ENCODE measurements at regions not wholly inside any gene's neighbourhood (a gene's known extent, or its start where the extent isn't known, plus 50 kb on each side); places are given as distances from the start of the nearest gene placed in this dataset.
"Not testable (repeated sequence)": the region's sequence is repeated elsewhere in the genome, so short reads cannot be mapped to it uniquely, and the experiment has no call there.

- Mint-ChIP-seq H3K4me3 (no peak overlapping the region), H3K27me3 (peaks cover 12% of the 10 kb centered on the region), H3K36me3 (ENCODE audit: insufficient read depth) (no peaks in the 10 kb centered on the region), H3K4me1 (no peaks in the 10 kb centered on the region), H3K27ac (ENCODE audit: low read depth) (no peak overlapping the region), H3K9me3 (no peaks in the 10 kb centered on the region)
- DNase-seq (ENCODE audit: low spot score in 2 of 2) (no peak), ATAC-seq (replicated peaks; ENCODE audit: extremely low read depth, poor library complexity, severe bottlenecking) (no peak)
These were observed 113.6 kb upstream of the APCDD1 start for GRCh38 chr18:10340821-10341220.

GRCh38 chr18:10343778-10344177 lies 110.7 kb upstream of the APCDD1 start:
- ATAC-seq (replicated peaks; ENCODE audit: extremely low read depth, poor library complexity, severe bottlenecking) (no peak), DNase-seq (ENCODE audit: low spot score in 2 of 2) (no peak)
- H3K36me3 Mint-ChIP-seq (ENCODE audit: insufficient read depth): no peaks in the 10 kb centered on the region
- H3K9me3 Mint-ChIP-seq: no peaks in the 10 kb centered on the region
- H3K27ac Mint-ChIP-seq (ENCODE audit: low read depth): no peak overlapping the region
- H3K4me1 Mint-ChIP-seq: no peaks in the 10 kb centered on the region
- peaks cover 12% of the 10 kb centered on the region for H3K27me3 Mint-ChIP-seq
- no peak overlapping the region for H3K4me3 Mint-ChIP-seq

GRCh38 chr18:10346749-10347415 lies 107.6 kb upstream of the APCDD1 start:
- Mint-ChIP-seq H3K36me3 (ENCODE audit: insufficient read depth) (no peaks in the 10 kb centered on the region), H3K4me3 (no peak overlapping the region), H3K9me3 (no peaks in the 10 kb centered on the region), H3K27me3 (peaks cover 28% of the 10 kb centered on the region), H3K27ac (ENCODE audit: low read depth) (no peak overlapping the region), H3K4me1 (no peaks in the 10 kb centered on the region)
- no peak for DNase-seq (ENCODE audit: low spot score in 2 of 2)
- ATAC-seq (replicated peaks; ENCODE audit: extremely low read depth, poor library complexity, severe bottlenecking): no peak

GRCh38 chr18:10349561-10349960 lies 104.9 kb upstream of the APCDD1 start:
- H3K27me3 Mint-ChIP-seq: peaks cover 25% of the 10 kb centered on the region
- H3K36me3 Mint-ChIP-seq (ENCODE audit: insufficient read depth): no peaks in the 10 kb centered on the region
- H3K9me3 Mint-ChIP-seq: peaks cover 5% of the 10 kb centered on the region
- ATAC-seq (replicated peaks; ENCODE audit: extremely low read depth, poor library complexity, severe bottlenecking) (no peak), DNase-seq (ENCODE audit: low spot score in 2 of 2) (no peak)
- no peaks in the 10 kb centered on the region for H3K4me1 Mint-ChIP-seq
- H3K27ac Mint-ChIP-seq (ENCODE audit: low read depth): no peak overlapping the region
- no peak overlapping the region for H3K4me3 Mint-ChIP-seq

- ATAC-seq (replicated peaks; ENCODE audit: extremely low read depth, poor library complexity, severe bottlenecking) (no peak), DNase-seq (ENCODE audit: low spot score in 2 of 2) (no peak)
- Mint-ChIP-seq H3K9me3 (peaks cover 7% of the 10 kb centered on the region), H3K27ac (ENCODE audit: low read depth) (no peak overlapping the region), H3K4me3 (no peak overlapping the region), H3K27me3 (peaks cover 25% of the 10 kb centered on the region), H3K4me1 (no peaks in the 10 kb centered on the region), H3K36me3 (ENCODE audit: insufficient read depth) (no peaks in the 10 kb centered on the region)
These were observed 103.8 kb upstream of the APCDD1 start for GRCh38 chr18:10350661-10351060.

GRCh38 chr18:10351219-10351818 lies 103.1 kb upstream of the APCDD1 start:
- Mint-ChIP-seq H3K4me1 (no peaks in the 10 kb centered on the region), H3K27ac (ENCODE audit: low read depth) (no peak overlapping the region), H3K27me3 (peaks cover 25% of the 10 kb centered on the region), H3K4me3 (no peak overlapping the region), H3K9me3 (peaks cover 13% of the 10 kb centered on the region), H3K36me3 (ENCODE audit: insufficient read depth) (no peaks in the 10 kb centered on the region)
- DNase-seq (ENCODE audit: low spot score in 2 of 2) (no peak), ATAC-seq (replicated peaks; ENCODE audit: extremely low read depth, poor library complexity, severe bottlenecking) (no peak)

- Mint-ChIP-seq H3K36me3 (ENCODE audit: insufficient read depth) (no peaks in the 10 kb centered on the region), H3K27ac (ENCODE audit: low read depth) (no peak overlapping the region), H3K9me3 (peaks cover 18% of the 10 kb centered on the region), H3K4me1 (no peaks in the 10 kb centered on the region), H3K4me3 (no peak overlapping the region), H3K27me3 (peaks cover 25% of the 10 kb centered on the region)
- no peak for ATAC-seq (replicated peaks; ENCODE audit: extremely low read depth, poor library complexity, severe bottlenecking)
- DNase-seq (ENCODE audit: low spot score in 2 of 2): no peak
These were observed 102.6 kb upstream of the APCDD1 start for GRCh38 chr18:10351858-10352257.

- Mint-ChIP-seq H3K4me3 (no peak overlapping the region), H3K27ac (ENCODE audit: low read depth) (no peak overlapping the region), H3K4me1 (no peaks in the 10 kb centered on the region), H3K36me3 (ENCODE audit: insufficient read depth) (no peaks in the 10 kb centered on the region), H3K27me3 (peaks cover 25% of the 10 kb centered on the region), H3K9me3 (peaks cover 19% of the 10 kb centered on the region)
- no peak for DNase-seq (ENCODE audit: low spot score in 2 of 2)
- ATAC-seq (replicated peaks; ENCODE audit: extremely low read depth, poor library complexity, severe bottlenecking): no peak
These were observed 101.8 kb upstream of the APCDD1 start for GRCh38 chr18:10352671-10353070.

GRCh38 chr18:10353791-10354190 lies 100.6 kb upstream of the APCDD1 start:
- no peak for DNase-seq (ENCODE audit: low spot score in 2 of 2)
- Mint-ChIP-seq H3K4me3 (no peak overlapping the region), H3K4me1 (no peaks in the 10 kb centered on the region), H3K27ac (ENCODE audit: low read depth) (no peak overlapping the region), H3K27me3 (peaks cover 25% of the 10 kb centered on the region), H3K36me3 (ENCODE audit: insufficient read depth) (no peaks in the 10 kb centered on the region), H3K9me3 (peaks cover 19% of the 10 kb centered on the region)
- ATAC-seq (replicated peaks; ENCODE audit: extremely low read depth, poor library complexity, severe bottlenecking): no peak

- ATAC-seq (replicated peaks; ENCODE audit: extremely low read depth, poor library complexity, severe bottlenecking) (no peak), DNase-seq (ENCODE audit: low spot score in 2 of 2) (no peak)
- H3K36me3 Mint-ChIP-seq (ENCODE audit: insufficient read depth): no peaks in the 10 kb centered on the region
- H3K9me3 Mint-ChIP-seq: peaks cover 19% of the 10 kb centered on the region
- H3K27ac Mint-ChIP-seq (ENCODE audit: low read depth): no peak overlapping the region
- H3K27me3 Mint-ChIP-seq: peaks cover 25% of the 10 kb centered on the region
- no peak overlapping the region for H3K4me3 Mint-ChIP-seq
- H3K4me1 Mint-ChIP-seq: no peaks in the 10 kb centered on the region
These were observed 100.1 kb upstream of the APCDD1 start for GRCh38 chr18:10354241-10354811.

- peaks cover 19% of the 10 kb centered on the region for H3K9me3 Mint-ChIP-seq
- H3K4me3 Mint-ChIP-seq: no peak overlapping the region
- no peaks in the 10 kb centered on the region for H3K36me3 Mint-ChIP-seq (ENCODE audit: insufficient read depth)
- peaks cover 21% of the 10 kb centered on the region for H3K27me3 Mint-ChIP-seq
- H3K4me1 Mint-ChIP-seq: no peaks in the 10 kb centered on the region
- DNase-seq (ENCODE audit: low spot score in 2 of 2) (no peak), ATAC-seq (replicated peaks; ENCODE audit: extremely low read depth, poor library complexity, severe bottlenecking) (no peak)
- H3K27ac Mint-ChIP-seq (ENCODE audit: low read depth): no peak overlapping the region
These were observed 99.5 kb upstream of the APCDD1 start for GRCh38 chr18:10354890-10355289.

GRCh38 chr18:10356999-10357398 lies 97.4 kb upstream of the APCDD1 start:
- DNase-seq (ENCODE audit: low spot score in 2 of 2); H3K36me3 Mint-ChIP-seq (ENCODE audit: insufficient read depth); H3K4me1 Mint-ChIP-seq; H3K27ac Mint-ChIP-seq (ENCODE audit: low read depth); H3K27me3 Mint-ChIP-seq; H3K4me3 Mint-ChIP-seq; ATAC-seq (replicated peaks; ENCODE audit: extremely low read depth, poor library complexity, severe bottlenecking): not testable (repeated sequence)
- H3K9me3 Mint-ChIP-seq: peaks cover 19% of the 10 kb centered on the region

- no peaks in the 10 kb centered on the region for H3K4me1 Mint-ChIP-seq
- no peak for ATAC-seq (replicated peaks; ENCODE audit: extremely low read depth, poor library complexity, severe bottlenecking)
These were observed 92.8 kb upstream of the APCDD1 start for GRCh38 chr18:10361660-10362059.

More at GRCh38 chr18:10361660-10362059, 92.8 kb upstream of the APCDD1 start:
- no peak overlapping the region for H3K27ac Mint-ChIP-seq (ENCODE audit: low read depth)
- DNase-seq (ENCODE audit: low spot score in 2 of 2): no peak
- H3K4me3 Mint-ChIP-seq: no peak overlapping the region
- peaks cover 10% of the 10 kb centered on the region for H3K27me3 Mint-ChIP-seq
- H3K9me3 Mint-ChIP-seq: peaks cover 3% of the 10 kb centered on the region
- no peaks in the 10 kb centered on the region for H3K36me3 Mint-ChIP-seq (ENCODE audit: insufficient read depth)

Data from central memory CD8-positive, alpha-beta T cell (primary cell).